Gastrocnemius medialis (tissue), 4 donors: ENCODE measurements at regions not wholly inside any gene's neighbourhood (a gene's known extent, or its start where the extent isn't known, plus 50 kb on each side); places are given as distances from the start of the nearest gene placed in this dataset.

Experiments
- ATAC-seq, 2 donors: fragments of 150-250 bp; one replicate each; pipeline ENCODE4 v1.9.1; 2016
- DNase-seq, 2 donors: peaks; one replicate each; pipeline ENCODE4 v3.0.0-alpha.2; 2019
- H3K27ac ChIP-seq, 4 donors: fragments of 200-600 bp; sonication (generic); 1 replicate in 1 of 4; 2 replicates in 3 of 4; pipeline ENCODE4 v1.5.1; 2016 to 2018; ENCODE audit warnings: mild to moderate bottlenecking in 2 of 4, moderate library complexity in 1 of 4
- H3K27me3 ChIP-seq, 3 donors: fragments of 200-600 bp; sonication (generic) in 2 of 3; 1 replicate in 1 of 3; 2 replicates in 2 of 3; pipeline versions ENCODE4 v1.5.1 to v1.6.0; 2016 to 2019; ENCODE audit warnings: mild to moderate bottlenecking in 1 of 3, moderate library complexity in 1 of 3
- H3K36me3 ChIP-seq, 2 donors: fragments of 200-600 bp; sonication (generic) in 1 of 2; one replicate each; pipeline ENCODE4 v1.5.1; 2017 to 2018
- H3K4me1 ChIP-seq, 2 donors: fragments of 200-600 bp; sonication (generic) in 1 of 2; one replicate each; pipeline ENCODE4 v1.5.1; 2016 to 2017; ENCODE audit warnings: mild to moderate bottlenecking in 2 of 2
- H3K4me3 ChIP-seq, 4 donors: fragments of 200-600 bp; sonication (generic) in 3 of 4; 1 replicate in 1 of 4; 2 replicates in 3 of 4; pipeline ENCODE4 v1.5.1; 2016 to 2019; ENCODE audit warnings: mild to moderate bottlenecking in 2 of 4
- H3K9me3 ChIP-seq, 3 donors: fragments of 200-600 bp; sonication (generic) in 2 of 3; 1 replicate in 1 of 3; 2 replicates in 2 of 3; pipeline ENCODE4 v1.5.1; 2016 to 2019
- CTCF ChIP-seq, 5 experiments: fragments of 450-650 bp in 3 of 5; fragments of 200-600 bp in 2 of 5; sonication (generic) in 2 of 5; IDR thresholded peaks in 4 of 5; conservative IDR thresholded peaks in 1 of 5; 1 replicate in 4 of 5; 2 replicates in 1 of 5; pipeline ENCODE4 v1.5.1; 2016 to 2019; ENCODE audit warnings: antibody characterized with exemption in 5 of 5, mild to moderate bottlenecking in 3 of 5, moderate library complexity in 3 of 5
- POLR2A ChIP-seq, 2 donors: fragments of 450-650 bp; IDR thresholded peaks; one replicate each; pipeline ENCODE4 v1.6.1; 2017; ENCODE audit warnings: antibody characterized with exemption in 2 of 2, mild to moderate bottlenecking in 2 of 2, moderate library complexity in 2 of 2
- in situ Hi-C, 4 donors: fragments of 200-750 bp; cut with MboI; loops; one replicate each; pipeline versions ENCODE4 v1.15.0 to v1.8.0; 2017; ENCODE audit warnings: low sequenced_read_pairs in 4 of 4
- intact Hi-C: fragments of 100-400 bp; cut with DNase I; formaldehyde crosslinking; loops from one replicate; pipeline ENCODE4 v1.15.1; 2023; ENCODE audit warnings: low total_unique reads

- DNase-seq: no peak
- Histone ChIP-seq H3K4me1 (peaks cover 0 to 3% of the 10 kb centered on the region in 2 donors), H3K27me3 (no peaks in the 10 kb centered on the region), H3K36me3 (no peaks in the 10 kb centered on the region), H3K4me3 (no peak overlapping the region), H3K9me3 (no peaks in the 10 kb centered on the region), H3K27ac (no peak overlapping the region)
- no peak for TF ChIP-seq CTCF (IDR thresholded peaks at IDR 0.05 in 4 of 5, conservative IDR thresholded peaks at IDR 0.05 in 1 of 5)
- TF ChIP-seq POLR2A (IDR thresholded peaks at IDR 0.05): no peak
- intact Hi-C loops: no loop called here
- in situ Hi-C loops: no loop called here
- ATAC-seq: no peak
Measured at GRCh38 chr2:12658310-12658945, 58.3 kb upstream of the TRIB2 start.

- ATAC-seq (no peak), DNase-seq (no peak)
- no peaks in the 10 kb centered on the region for H3K9me3 ChIP-seq
- no peak overlapping the region for H3K27ac ChIP-seq
- H3K4me1 ChIP-seq: peaks cover 0 to 5% of the 10 kb centered on the region in 2 donors
- H3K27me3 ChIP-seq: no peaks in the 10 kb centered on the region
- no peaks in the 10 kb centered on the region for H3K36me3 ChIP-seq
- intact Hi-C loops: no loop called here
- no peak overlapping the region for H3K4me3 ChIP-seq
- TF ChIP-seq POLR2A (IDR thresholded peaks at IDR 0.05) (no peak), CTCF (IDR thresholded peaks at IDR 0.05 in 4 of 5, conservative IDR thresholded peaks at IDR 0.05 in 1 of 5) (no peak)
- in situ Hi-C loops: no loop called here
Measured at GRCh38 chr2:12661489-12661888, 55.2 kb upstream of the TRIB2 start.

- in situ Hi-C loops: no loop called here
- peaks cover 0 to 5% of the 10 kb centered on the region in 2 donors for H3K4me1 ChIP-seq
- ATAC-seq (peak; percentile 47 to 56), DNase-seq (no peak)
- no peak overlapping the region for H3K4me3 ChIP-seq
- peaks cover 0 to 3% (median 0%) of the 10 kb centered on the region in 3 donors for H3K9me3 ChIP-seq
- intact Hi-C loops: no loop called here
- H3K36me3 ChIP-seq: no peaks in the 10 kb centered on the region
- TF ChIP-seq POLR2A (IDR thresholded peaks at IDR 0.05) (no peak), CTCF (IDR thresholded peaks at IDR 0.05 in 4 of 5, conservative IDR thresholded peaks at IDR 0.05 in 1 of 5) (no peak)
- peak overlapping the region in 2 of 4 donors; percentile 49 to 60 for H3K27ac ChIP-seq
- H3K27me3 ChIP-seq: no peaks in the 10 kb centered on the region
Measured at GRCh38 chr2:12663306-12664037, 53.3 kb upstream of the TRIB2 start.

- peaks cover 0 to 3% (median 0%) of the 10 kb centered on the region in 3 donors for H3K9me3 ChIP-seq
- no peaks in the 10 kb centered on the region for H3K27me3 ChIP-seq
- intact Hi-C loops: no loop called here
- H3K36me3 ChIP-seq: no peaks in the 10 kb centered on the region
- in situ Hi-C loops: no loop called here
- peaks cover 0 to 5% of the 10 kb centered on the region in 2 donors for H3K4me1 ChIP-seq
- no peak overlapping the region for H3K4me3 ChIP-seq
- peak overlapping the region in 2 of 4 donors; percentile 30 to 34 for H3K27ac ChIP-seq
- ATAC-seq (peak in 1 of 2 donors; percentile 62), DNase-seq (no peak)
- TF ChIP-seq CTCF (IDR thresholded peaks at IDR 0.05 in 4 of 5, conservative IDR thresholded peaks at IDR 0.05 in 1 of 5) (no peak), POLR2A (IDR thresholded peaks at IDR 0.05) (no peak)
Measured at GRCh38 chr2:12665334-12665733, 51.4 kb upstream of the TRIB2 start.
